HG02840 (cell line): ENCODE measurements at regions not wholly inside any gene's neighbourhood (a gene's known extent, or its start where the extent isn't known, plus 50 kb on each side); places are given as distances from the start of the nearest gene placed in this dataset.

ENCODE experiments used
- ATAC-seq: cut with Tn5 transposase; IDR thresholded peaks from one replicate; pipeline ENCODE4 v1.9.1; 2021; ENCODE audit warnings: mild to moderate bottlenecking, moderate library complexity, moderate number of reproducible peaks; ENCODE audit not compliant: unreplicated experiment, low FRiP score

DNA sequence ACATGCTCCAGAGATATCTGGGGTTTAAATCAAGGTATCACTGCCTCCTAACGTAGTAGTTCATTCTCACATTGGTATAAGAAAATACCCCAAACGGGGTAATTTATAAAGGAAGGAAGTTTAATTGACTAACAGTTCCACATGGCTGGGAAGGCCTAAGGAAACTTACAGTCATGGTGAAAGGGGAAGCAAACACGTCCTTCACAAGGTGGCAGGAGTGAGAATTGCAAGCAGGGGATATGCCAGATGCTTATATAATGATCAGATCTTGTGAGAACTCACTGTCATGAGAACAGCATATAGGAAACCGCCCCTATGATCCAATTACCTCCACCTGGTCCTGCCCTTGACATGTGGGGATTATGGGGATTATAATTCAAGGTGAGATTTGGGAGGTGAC is 1280.2 kb upstream of the C9orf72 start:
- no peak for ATAC-seq

DNA sequence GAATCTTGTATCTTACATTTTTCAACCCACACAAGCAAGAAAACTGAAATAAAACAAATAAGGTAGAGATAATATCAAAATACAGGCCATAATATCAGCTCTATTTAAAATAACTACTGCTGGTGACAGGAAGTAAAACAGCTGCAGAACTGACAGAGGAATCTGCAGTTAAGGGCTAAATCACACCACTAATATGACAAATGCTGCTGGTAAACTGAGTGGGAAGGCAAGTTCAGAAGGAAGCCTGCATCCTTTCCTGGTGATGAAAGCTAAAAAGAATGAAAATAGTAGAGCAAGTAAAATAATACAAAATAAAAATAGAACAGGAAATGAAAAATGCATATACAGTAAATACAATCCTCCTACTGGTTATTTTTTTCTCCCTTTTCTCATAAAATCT is 1293.7 kb upstream of the C9orf72 start:
- no peak for ATAC-seq

GRCh38 chr9:28868228-28868990 is 1295.1 kb upstream of the C9orf72 start:
- no peak for ATAC-seq

GRCh38 chr9:28882529-28882928 is 1309.2 kb upstream of the C9orf72 start:
- ATAC-seq, result no peak

DNA sequence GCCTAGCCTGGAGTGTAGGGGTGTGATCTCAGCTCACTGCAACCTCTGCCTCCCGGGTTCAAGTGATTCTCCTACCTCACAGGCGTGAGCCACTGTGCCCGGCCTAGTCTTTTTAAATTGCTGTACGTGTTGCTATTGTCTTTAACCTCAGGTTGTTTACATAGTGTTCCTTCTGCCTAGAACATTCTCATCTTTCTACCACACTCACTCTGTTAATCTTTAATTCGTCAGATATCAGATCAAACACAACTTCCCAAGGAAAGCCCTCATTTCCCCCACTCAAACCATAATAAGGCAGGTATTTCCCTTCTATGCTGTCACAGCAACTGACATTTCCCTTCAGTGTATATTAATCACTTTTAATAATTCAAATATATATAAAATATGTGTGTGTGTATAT is 1310.0 kb upstream of the C9orf72 start:
- no peak for ATAC-seq

DNA sequence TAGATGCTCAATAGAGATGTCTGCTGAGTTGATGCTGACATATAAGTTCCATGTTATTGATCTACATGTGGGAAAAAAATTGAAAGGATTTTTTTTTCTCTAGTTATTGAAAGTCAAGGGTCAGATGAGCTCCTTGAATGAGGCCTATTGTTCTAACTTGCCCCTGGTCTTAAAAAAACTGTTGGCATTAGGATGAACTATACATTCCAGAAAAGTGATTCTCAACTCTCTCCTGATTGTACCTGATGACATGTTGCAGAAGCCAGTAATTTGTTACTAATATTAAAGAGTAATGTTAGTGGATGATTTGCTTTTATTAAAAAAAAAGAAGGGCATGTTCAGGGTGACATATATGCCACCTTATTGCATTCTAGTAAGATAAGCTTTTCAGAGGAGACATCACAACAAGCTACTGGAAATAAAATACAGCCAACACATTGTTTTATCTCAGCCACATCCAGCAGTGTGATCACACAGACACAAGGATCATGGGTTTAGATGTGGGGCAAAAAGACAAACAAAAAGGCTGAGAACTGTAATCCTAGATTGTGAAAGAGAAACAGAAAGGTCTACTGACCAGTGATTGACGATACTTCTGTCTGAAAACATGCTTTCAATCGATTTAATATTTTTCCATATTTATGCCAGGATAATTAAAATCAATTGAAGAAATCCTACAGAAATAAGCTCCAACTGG is 1314.1 kb upstream of the C9orf72 start:
- ATAC-seq, result no peak

DNA sequence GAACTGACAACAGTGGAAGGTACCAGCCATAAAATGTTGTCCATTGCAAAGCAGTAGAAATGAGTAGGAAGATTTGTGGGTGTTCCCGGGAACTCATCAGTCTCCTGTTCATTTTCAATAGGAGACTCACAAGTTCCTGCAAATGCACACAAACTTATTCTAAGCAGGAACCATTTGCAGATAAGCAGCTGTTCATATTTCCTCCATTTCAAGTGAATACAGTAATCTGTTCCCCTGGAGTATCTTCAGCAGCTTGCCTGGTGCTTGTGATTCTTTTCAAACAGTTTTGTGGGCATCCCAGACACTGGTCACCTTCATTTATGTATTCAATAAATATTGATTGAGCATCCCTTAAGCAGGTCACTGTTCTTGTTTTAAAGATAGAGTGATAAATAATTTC is 1315.5 kb upstream of the C9orf72 start:
- ATAC-seq, result no peak

- no peak for ATAC-seq
These were observed 1319.3 kb upstream of the C9orf72 start for GRCh38 chr9:28892538-28892937.

GRCh38 chr9:28899267-28899666 is 1326.0 kb upstream of the C9orf72 start:
- ATAC-seq, result no peak

- no peak for ATAC-seq
These were observed 1326.6 kb upstream of the C9orf72 start for GRCh38 chr9:28899926-28900325.

GRCh38 chr9:28900406-28900805 is 1327.1 kb upstream of the C9orf72 start:
- ATAC-seq, result no peak

DNA sequence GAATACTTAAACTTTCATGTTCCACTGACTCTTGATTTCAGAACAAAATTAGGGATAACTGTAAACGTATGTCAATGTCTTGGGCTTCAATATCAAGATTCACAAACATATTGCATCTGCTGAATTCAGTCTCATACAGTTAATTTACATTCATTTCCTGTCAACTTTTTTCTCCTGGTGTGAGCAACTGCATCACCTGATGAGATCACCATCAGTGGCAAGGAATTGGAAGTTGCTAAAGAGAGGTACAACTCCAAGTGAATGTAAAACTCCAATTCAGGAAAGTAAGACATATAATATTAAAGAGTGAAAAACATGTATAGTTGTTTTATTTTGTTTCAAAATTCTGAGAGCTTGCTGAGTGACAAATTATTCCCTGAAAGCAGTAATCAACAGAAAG is 1336.2 kb upstream of the C9orf72 start:
- ATAC-seq, result no peak

GRCh38 chr9:28912621-28913020 is 1339.3 kb upstream of the C9orf72 start:
- ATAC-seq, result no peak

GRCh38 chr9:28915202-28915930 is 1342.1 kb upstream of the C9orf72 start:
- no peak for ATAC-seq

- ATAC-seq, result no peak
These were observed 1343.1 kb upstream of the C9orf72 start for GRCh38 chr9:28916348-28916747.

DNA sequence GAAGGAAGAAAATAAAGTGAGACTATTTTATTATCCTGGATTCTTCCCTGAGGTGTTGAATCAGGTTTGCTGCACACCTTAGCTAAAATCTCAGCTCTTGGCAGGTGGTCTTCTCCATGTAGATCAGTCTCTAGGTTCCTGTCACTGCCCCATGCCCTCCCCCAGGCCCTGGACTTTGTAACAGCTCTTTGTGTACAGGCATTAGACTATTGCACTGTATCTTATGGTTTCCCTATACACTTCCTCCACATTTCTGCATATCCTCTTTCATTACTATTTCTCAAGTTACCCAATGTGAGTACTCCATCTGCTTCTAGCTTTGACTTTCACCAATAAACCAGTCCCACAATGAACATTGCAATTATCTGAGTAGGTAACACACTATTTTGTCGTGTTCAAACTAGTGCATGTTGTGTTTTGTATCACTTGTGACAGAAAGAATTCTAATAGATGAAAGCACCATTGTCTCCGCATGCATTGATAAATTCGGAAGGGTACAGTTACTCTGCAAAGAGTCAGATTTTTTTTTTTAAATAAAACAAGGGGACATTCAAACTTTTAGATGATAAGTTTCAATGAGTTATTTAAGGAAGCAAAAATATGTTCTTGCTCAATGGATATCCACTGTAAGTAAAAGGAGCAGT is 1348.7 kb upstream of the C9orf72 start:
- no peak for ATAC-seq

GRCh38 chr9:28922891-28923290 is 1349.6 kb upstream of the C9orf72 start:
- no peak for ATAC-seq

DNA sequence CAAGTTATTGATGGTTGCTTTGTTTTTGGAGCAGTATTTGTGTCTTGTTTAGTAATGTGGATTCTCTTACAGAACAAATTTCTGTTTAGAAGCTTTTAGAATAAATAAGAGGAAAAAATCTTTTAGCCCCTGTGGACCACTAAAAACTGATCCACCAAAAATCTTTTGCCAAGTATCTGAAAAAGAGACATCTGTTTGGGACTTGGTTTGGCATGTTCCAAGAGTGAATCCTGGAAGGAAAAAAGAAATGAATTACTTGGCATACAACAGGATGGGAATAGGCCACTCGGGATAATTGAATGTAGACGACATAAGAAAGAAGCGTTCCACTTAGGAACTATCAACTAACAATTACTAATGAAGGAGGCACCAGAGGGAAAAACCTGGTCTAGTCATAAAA is 1350.1 kb upstream of the C9orf72 start:
- ATAC-seq, result no peak

- no peak for ATAC-seq
These were observed 1351.9 kb upstream of the C9orf72 start for GRCh38 chr9:28925157-28925556.

GRCh38 chr9:28926306-28926705 is 1353.0 kb upstream of the C9orf72 start:
- ATAC-seq, result no peak

- ATAC-seq, result no peak
These were observed 1354.4 kb upstream of the C9orf72 start for GRCh38 chr9:28927691-28928090.
